GM12878 (cell line): ENCODE measurements at regions not wholly inside any gene's neighbourhood (a gene's known extent, or its start where the extent isn't known, plus 50 kb on each side); places are given as distances from the start of the nearest gene placed in this dataset.

Source experiments
- ATAC-seq: fragments of 200-7000 bp; cut with Tn5 transposase; 3 replicates; pipeline ENCODE4 v1.9.1; 2020; ENCODE audit warnings: mild to moderate bottlenecking, moderate library complexity
- BruUV-seq: library from RNA; stranded (reverse); fragments of 400-500 nt; replicated peaks from 2 replicates; lab custom pipeline; 2021; lab: Mats Ljungman, UMichigan
- CTCF ChIA-PET: fragments of 300-600 bp; sonication (Branson Sonifier 250); formaldehyde crosslinking; extraction: SDS; loops from one replicate; lab custom pipeline; 2021; ENCODE audit warnings: inconsistent platforms; lab: Yijun Ruan, JAX
- POLR2A ChIA-PET: fragments of 350-600 bp; formaldehyde crosslinking; extraction: SDS; loops from one replicate; lab custom pipeline; 2021; ENCODE audit warnings: inconsistent platforms; lab: Charles Lee
- RAD21 ChIA-PET: fragments of 300-600 bp; sonication (Branson Sonifier 250); formaldehyde crosslinking; loops from one replicate; lab custom pipeline; 2023; ENCODE audit warnings: antibody characterized with exemption; ENCODE audit not compliant: unreplicated experiment; lab: Charles Lee
- SMC1A ChIA-PET: fragments of 300-600 bp; sonication (Branson Sonifier 250); formaldehyde crosslinking; loops from one replicate; lab custom pipeline; 2023; ENCODE audit not compliant: unreplicated experiment, uncharacterized antibody; lab: Charles Lee
- DNase-seq: peaks from one replicate; pipeline ENCODE4 v3.0.0-alpha.2; 2011; ENCODE audit warnings: low read depth, low spot score
- FAIRE-seq: peaks from 3 replicates; lab custom pipeline; 2011; peaks lifted over from hg19 to GRCh38; lab: Jason Lieb, UNC
- H2AFZ ChIP-seq: 2 replicates; pipeline ENCODE4 v1.6.0; 2011; ENCODE audit warnings: low read depth, low read length, control low read depth; ENCODE audit not compliant: control insufficient read depth
- H3K27ac ChIP-seq: 2 replicates; pipeline ENCODE4 v1.5.1; 2011; ENCODE audit warnings: control low read depth; ENCODE audit not compliant: control insufficient read depth, insufficient read depth
- H3K27me3 ChIP-seq, 2 experiments: replicated peaks in 1 of 2; 2 replicates each; pipeline versions ENCODE4 v1.6.0 to v1.6.1; 2011; ENCODE audit warnings: low read length in 1 of 2; ENCODE audit not compliant: control insufficient read depth in 2 of 2, insufficient read depth in 2 of 2
- H3K36me3 ChIP-seq, 2 experiments: 2 replicates each; pipeline ENCODE4 v1.5.1; 2011; ENCODE audit warnings: low read length in 1 of 2; ENCODE audit not compliant: control insufficient read depth in 2 of 2, insufficient read depth in 2 of 2
- H3K4me1 ChIP-seq: 2 replicates; pipeline ENCODE4 v1.6.1; 2011; ENCODE audit warnings: mild to moderate bottlenecking, low read length, moderate library complexity, mixed read lengths; ENCODE audit not compliant: control insufficient read depth, insufficient read depth
- H3K4me2 ChIP-seq: 2 replicates; pipeline ENCODE4 v1.6.0; 2011; ENCODE audit warnings: control low read depth; ENCODE audit not compliant: control insufficient read depth, insufficient read depth
- H3K4me3 ChIP-seq: fragments of 200-600 bp; sonication (generic); 2 replicates; pipeline ENCODE4 v1.5.1; 2016
- H3K79me2 ChIP-seq: 2 replicates; pipeline ENCODE4 v1.6.0; 2011; ENCODE audit warnings: low read length; ENCODE audit not compliant: control insufficient read depth, insufficient read depth
- H3K9ac ChIP-seq: 2 replicates; pipeline ENCODE4 v1.8.0; 2011; ENCODE audit warnings: low read length, control low read depth, mixed read lengths; ENCODE audit not compliant: control insufficient read depth, insufficient read depth
- H3K9me3 ChIP-seq: replicated peaks from 3 replicates; pipeline ENCODE4 v1.5.1; 2011; ENCODE audit warnings: mild to moderate bottlenecking, low read length; ENCODE audit not compliant: control insufficient read depth, insufficient read depth
- H4K20me1 ChIP-seq: 2 replicates; pipeline ENCODE4 v1.6.0; 2011; ENCODE audit not compliant: control insufficient read depth, insufficient read depth
- ATF2 ChIP-seq: IDR thresholded peaks from 2 replicates; pipeline ENCODE4 v1.6.1; 2012; ENCODE audit warnings: low read length, inconsistent platforms
- CBX3 ChIP-seq: fragments of 200-600 bp; sonication (generic); IDR thresholded peaks from 2 replicates; pipeline ENCODE4 v1.6.1; 2016; ENCODE audit warnings: low read depth, borderline replicate concordance
- CEBPB ChIP-seq, 2 experiments: fragments of 150-350 bp in 1 of 2; IDR thresholded peaks; 2 replicates each; pipeline ENCODE4 v1.6.1; 2012 to 2014; ENCODE audit warnings: low read depth in 2 of 2, low read length in 2 of 2, borderline replicate concordance in 1 of 2, inconsistent platforms in 1 of 2
- EZH2 ChIP-seq: IDR thresholded peaks from 2 replicates; pipeline ENCODE4 v1.6.1; 2012; ENCODE audit warnings: low read depth, mild to moderate bottlenecking, control low read depth, inconsistent platforms, low read length, borderline replicate concordance; ENCODE audit not compliant: control insufficient read depth
- HDAC6 ChIP-seq: fragments of 200-600 bp; sonication (generic); IDR thresholded peaks from one replicate; pipeline ENCODE4 v1.8.0; 2017; ENCODE audit warnings: antibody characterized with exemption; ENCODE audit not compliant: unreplicated experiment
- JUNB ChIP-seq: IDR thresholded peaks from 2 replicates; pipeline ENCODE4 v1.6.1; 2016; ENCODE audit warnings: antibody characterized with exemption, mild to moderate bottlenecking
- JUND ChIP-seq: IDR thresholded peaks from 2 replicates; pipeline ENCODE4 v1.6.1; 2012; ENCODE audit warnings: low read depth, mild to moderate bottlenecking, low read length, improper control_type of control experiment, moderate library complexity
- ZBED1 ChIP-seq: IDR thresholded peaks from 2 replicates; pipeline ENCODE4 v1.6.1; 2016; ENCODE audit warnings: borderline replicate concordance
- WGBS: methylation state at CpG from one replicate; pipeline ENCODE4 v1.1.6; 2016; ENCODE audit warnings: low lambda C conversion rate; ENCODE audit not compliant: insufficient replicate concordance, insufficient coverage; ENCODE audit errors: missing lambda C conversion rate; 5-methylcytosine and 5-hydroxymethylcytosine counted together
- in situ Hi-C: fragments of 300-500 bp; cut with MboI; formaldehyde crosslinking; loops from 9 replicates; pipeline ENCODE4 v1.14.3; 2018; ENCODE audit warnings: mixed read lengths
- intact Hi-C: fragments of 100-400 bp; cut with micrococcal nuclease; formaldehyde crosslinking; loops from one replicate; pipeline ENCODE4 v1.14.2; 2022; ENCODE audit not compliant: unreplicated experiment

DNA sequence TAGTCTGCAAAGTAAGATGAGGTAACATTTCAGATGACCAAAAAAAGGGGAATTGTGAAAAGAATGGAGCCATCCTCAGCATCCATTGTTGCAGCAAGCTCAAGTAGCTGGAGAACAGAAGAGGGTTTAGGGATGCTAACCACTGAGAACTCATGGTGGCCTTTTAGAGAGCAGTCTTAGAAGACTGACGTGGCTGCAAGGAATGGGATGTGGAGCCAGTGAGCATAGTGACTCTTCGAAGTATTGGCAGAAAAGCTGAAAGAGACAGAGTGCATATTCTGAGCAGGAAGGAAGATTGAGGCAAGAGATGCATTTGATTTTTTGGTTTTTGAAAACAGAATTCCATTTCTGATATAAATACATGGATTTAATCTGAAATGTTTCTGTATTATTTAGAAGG is 151.2 kb downstream of the UBE2E3 start:
- no peak overlapping the region for H3K4me3 ChIP-seq
- no peaks in the 10 kb centered on the region for H4K20me1 ChIP-seq
- no TSS peak for BruUV-seq
- H2AFZ ChIP-seq = no peak overlapping the region
- CTCF ChIA-PET = interaction anchor here (1.2 to 5.2 kb wide), 3 partner anchors 10 to 584 kb away, joined by 3 to 16 read pairs (median 5); no protein-coding TSS in a partner anchor
- H3K4me2 ChIP-seq = no peak overlapping the region
- FAIRE-seq (no peak), DNase-seq (no peak), ATAC-seq (no peak)
- no peaks in the 10 kb centered on the region for H3K36me3 ChIP-seq
- H3K27ac ChIP-seq = no peak overlapping the region
- no peaks in the 10 kb centered on the region for H3K27me3 ChIP-seq
- no peak for TF ChIP-seq ZBED1
- no peak for TF ChIP-seq EZH2
- no peak for TF ChIP-seq JUNB
- TF ChIP-seq ATF2 = no peak
- no peak for TF ChIP-seq JUND
- TF ChIP-seq CBX3 = no peak
- intact Hi-C loops = no loop called here
- 69% methylated on average over 2 of the region's 2 CpGs for WGBS
- H3K9ac ChIP-seq = no peak overlapping the region
- in situ Hi-C loops = no loop called here
- H3K9me3 ChIP-seq = no peaks in the 10 kb centered on the region; the same call in 1 of the 3 replicates
- peaks cover 4% of the 10 kb centered on the region for H3K4me1 ChIP-seq
- POLR2A ChIA-PET = interaction anchor here (1.2 to 1.4 kb wide), 2 partner anchors 9 to 10 kb away, joined by 4 read pairs; no protein-coding TSS in a partner anchor
- H3K79me2 ChIP-seq = no peaks in the 10 kb centered on the region
- RAD21 ChIA-PET = interaction anchor here (1.2 to 2.5 kb wide), 3 partner anchors 10 to 26 kb away, joined by 3 to 7 read pairs (median 7); no protein-coding TSS in a partner anchor
- SMC1A ChIA-PET = interaction anchor here (0.7 to 1.9 kb wide), 13 partner anchors 8 to 440 kb away, joined by 3 to 11 read pairs (median 4); no protein-coding TSS in a partner anchor

GRCh38 chr2:181138816-181139215 is 158.4 kb downstream of the UBE2E3 start:
- ChIA-PET RAD21 (no interaction called here), POLR2A (no interaction called here), CTCF (no interaction called here), SMC1A (no interaction called here)
- H3K9ac ChIP-seq = no peak overlapping the region
- no peaks in the 10 kb centered on the region for H3K36me3 ChIP-seq
- H3K4me2 ChIP-seq = no peak overlapping the region
- intact Hi-C loops (no loop called here), in situ Hi-C loops (no loop called here)
- H3K27me3 ChIP-seq = no peaks in the 10 kb centered on the region
- FAIRE-seq (no peak), DNase-seq (no peak), ATAC-seq (no peak)
- H2AFZ ChIP-seq = no peak overlapping the region
- no TSS peak for BruUV-seq
- H3K4me3 ChIP-seq = no peak overlapping the region
- no peak for TF ChIP-seq CEBPB (IDR thresholded peaks at IDR 0.05; ENCODE audit: borderline replicate concordance in 1 of 2, low read depth in 2 of 2, low read length in 2 of 2)
- no peak for TF ChIP-seq HDAC6
- no peak overlapping the region for H3K27ac ChIP-seq
- H3K4me1 ChIP-seq = no peaks in the 10 kb centered on the region
- no peaks in the 10 kb centered on the region; the same call in 2 of the 3 replicates for H3K9me3 ChIP-seq
- H3K79me2 ChIP-seq = no peaks in the 10 kb centered on the region
- WGBS = 61% methylated on average over 3 of the region's 3 CpGs
- H4K20me1 ChIP-seq = no peaks in the 10 kb centered on the region
